ENCODE measurements at regions not wholly inside any gene's neighbourhood (a gene's known extent, or its start where the extent isn't known, plus 50 kb on each side); places are given as distances from the start of the nearest gene placed in this dataset.

DNA sequence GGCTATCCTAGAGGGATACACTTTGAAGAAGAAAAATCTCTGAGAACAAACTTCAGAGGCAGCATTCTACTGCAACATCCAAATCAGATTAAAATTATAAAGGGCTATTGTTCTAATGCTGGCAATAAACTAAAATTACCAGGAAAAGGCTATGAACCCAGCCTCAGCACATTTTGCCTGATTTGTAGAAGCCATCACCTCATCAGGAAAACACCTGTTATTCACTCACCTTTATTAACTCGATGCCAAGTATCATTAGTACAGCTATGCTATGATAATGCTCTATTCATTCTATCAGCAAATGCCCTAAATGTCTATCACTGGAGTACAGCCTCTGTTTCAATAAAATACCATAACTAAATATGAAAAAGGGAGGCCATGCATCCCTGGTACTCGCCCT, 510.2 kb downstream of the RASEF start:
- no peak for DNase-seq (ENCODE audit: low read depth)

DNA sequence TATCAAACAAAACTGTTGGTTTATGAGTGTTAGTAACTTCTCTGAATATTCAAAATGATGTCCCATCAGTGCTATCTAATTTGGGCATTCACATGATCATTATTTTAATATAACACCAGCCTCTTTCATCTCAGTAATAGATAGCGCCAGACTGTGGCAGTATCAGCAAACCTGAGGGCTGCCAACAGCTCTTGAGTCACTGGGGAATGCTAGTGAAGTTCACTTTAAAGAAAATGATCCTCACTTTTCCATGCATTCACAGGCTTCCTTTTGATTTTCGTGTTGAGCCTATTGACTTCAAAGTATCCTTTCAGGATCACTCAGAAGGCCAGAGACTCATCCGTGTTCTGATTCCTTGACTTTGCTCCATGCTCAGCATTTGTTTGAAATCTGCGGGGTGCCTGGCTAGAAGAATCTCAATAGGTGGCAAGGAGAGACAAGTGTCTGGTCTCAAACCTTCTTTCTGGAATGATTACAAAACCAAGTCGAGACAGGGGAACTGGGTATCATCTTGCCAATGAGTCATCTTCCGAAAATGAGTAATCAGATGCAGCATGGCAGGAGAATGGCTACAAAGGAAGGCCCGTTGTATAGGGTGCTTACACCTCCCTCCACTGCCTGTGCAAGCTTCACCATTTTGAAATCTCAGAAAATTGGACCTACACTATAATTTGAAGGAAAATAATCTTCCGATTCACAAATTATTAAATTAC, 509.1 kb downstream of the RASEF start:
- no peak for DNase-seq (ENCODE audit: low read depth)

DNA sequence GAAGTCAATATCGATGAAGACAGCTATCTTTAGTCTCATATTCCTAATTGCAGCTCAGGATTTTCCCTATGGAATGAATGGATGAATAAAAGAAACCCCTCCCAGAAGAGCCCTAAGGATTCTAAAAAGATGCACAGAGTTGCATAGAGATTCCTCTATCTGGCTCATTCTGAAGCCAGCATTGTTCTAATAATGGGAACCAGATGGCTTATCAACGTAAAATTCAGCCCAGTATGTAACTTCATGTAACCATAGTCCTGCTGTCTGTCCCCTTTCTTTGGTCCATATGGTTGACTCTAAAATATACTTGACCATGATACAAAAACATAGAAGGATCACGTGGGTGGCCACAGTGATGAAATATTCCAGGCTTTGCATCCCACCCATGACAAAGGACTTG, 508.6 kb downstream of the RASEF start:
- no peak for DNase-seq (ENCODE audit: low read depth)

DNA sequence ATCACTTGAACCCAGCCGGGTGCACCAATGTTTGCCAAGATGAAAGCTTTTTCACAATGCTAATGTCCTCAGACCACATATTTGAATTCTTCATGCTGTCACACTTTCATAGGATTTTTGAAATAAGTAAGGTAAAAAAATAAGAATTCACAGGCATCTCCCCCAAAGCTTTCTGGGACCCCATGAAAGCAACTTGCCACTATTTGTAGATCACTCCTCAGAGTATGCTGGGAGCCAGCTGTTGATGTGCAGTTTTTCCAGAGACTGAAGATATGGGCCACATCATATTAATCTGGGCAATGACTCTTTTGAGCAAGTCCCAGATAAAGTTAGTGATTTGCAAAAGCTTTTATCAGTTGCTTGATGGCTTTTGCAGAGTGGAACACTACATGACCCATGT, 507.9 kb downstream of the RASEF start:
- DNase-seq (ENCODE audit: low read depth) = no peak

DNA sequence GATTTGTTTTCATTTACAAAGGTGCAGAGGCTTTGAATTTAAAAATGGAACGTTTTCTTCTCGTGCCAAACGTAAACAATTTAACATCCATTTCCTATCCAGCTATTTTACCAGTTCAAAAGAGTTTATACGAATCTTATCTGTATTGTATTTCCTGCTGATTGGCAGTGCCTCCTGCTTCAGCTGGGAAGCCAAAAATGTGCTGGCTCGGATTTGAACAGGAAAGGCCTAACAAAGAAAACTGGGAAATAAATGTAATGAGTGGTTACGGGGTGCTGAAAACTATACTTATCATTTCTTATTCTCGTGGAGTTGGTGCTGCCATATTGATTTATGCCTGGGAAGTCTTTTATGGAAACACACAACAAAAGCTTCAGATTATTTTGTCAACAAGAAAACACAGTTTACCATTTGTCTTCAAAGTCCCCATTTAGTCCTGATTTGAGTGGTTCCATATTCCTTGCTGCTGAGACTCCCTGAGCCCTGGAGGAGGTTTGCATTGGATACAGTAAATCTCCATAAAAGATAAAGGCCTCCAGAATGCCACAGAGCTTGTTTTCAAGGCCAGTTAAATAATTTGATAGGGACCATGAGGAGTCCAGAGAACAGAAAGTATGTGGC, 507.4 kb downstream of the RASEF start:
- DNase-seq (ENCODE audit: low read depth) = no peak

DNA sequence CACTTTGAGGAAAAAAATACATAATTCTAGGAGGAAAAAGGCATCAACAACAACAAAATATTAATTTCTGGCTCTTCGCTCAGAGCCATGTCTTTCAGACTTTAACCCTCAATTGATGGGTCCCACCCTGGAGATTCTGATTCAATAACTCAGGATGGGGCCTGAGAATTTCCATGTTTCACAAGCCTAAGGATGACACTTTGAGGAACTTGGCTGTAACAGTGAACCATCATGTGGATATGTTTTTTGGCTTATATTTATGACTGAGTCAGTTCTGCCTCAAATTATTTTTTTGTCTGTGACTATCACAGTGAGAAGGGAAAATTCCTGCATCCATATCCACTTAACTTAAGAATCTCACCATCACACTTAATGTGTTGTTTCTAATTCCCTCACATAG, 504.6 kb downstream of the RASEF start:
- DNase-seq (ENCODE audit: low read depth) = no peak

DNA sequence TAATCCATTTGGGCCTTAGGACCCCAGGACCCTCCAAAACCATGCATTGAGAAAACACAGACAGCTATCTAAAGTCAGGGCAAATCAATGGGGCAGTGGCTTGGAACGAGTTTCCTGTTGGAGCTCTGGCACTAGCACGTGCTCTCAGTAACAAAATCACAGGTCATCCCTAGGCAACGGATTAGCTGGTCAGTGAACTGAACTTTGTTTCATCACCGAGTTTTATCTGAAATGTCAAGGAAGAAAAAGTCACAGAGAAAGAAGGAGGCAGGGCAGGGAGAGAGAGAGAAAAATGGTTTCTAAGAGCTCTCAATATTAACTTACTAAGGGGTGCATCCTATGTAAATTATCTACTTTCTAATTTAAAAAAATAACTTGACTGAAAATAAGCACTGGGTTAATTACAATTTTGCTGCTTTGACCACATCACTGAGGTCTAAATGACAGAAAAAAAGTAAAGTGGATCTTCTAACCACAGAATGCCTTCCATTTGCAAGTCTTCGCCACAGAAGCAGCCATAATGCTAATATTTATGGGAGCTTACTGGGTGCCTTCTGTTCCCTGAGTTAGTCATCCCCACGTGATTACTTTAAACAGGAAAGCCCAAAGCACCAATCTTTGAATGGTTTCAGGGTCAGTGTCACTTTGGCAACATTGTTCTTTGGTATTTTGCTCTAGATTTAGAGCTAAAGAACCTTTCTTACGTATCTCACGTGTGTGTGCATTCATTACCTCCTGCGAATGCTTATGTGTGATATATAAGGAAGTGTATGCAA, 503.9 kb downstream of the RASEF start:
- peak; percentile 11 for DNase-seq (ENCODE audit: low read depth)

DNA sequence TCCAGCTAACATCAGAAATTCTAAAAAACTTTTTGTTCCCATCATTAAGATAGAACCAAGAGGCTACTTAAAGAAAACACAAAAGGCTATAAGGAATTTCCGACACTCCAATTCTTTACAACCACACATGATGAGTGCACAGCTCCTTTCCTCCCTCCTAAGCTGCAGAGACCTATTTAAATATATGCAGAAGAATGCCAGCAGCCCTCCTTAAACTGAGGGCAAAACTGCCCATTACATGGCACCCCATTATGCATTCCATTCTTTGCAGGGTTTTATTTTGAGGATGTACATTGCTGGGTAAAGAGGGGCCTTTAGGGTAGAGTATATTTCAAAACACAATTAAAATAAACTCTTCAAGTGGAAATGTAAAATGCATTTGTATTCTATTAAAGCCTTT, 502.9 kb downstream of the RASEF start:
- DNase-seq (ENCODE audit: low read depth) = no peak

DNA sequence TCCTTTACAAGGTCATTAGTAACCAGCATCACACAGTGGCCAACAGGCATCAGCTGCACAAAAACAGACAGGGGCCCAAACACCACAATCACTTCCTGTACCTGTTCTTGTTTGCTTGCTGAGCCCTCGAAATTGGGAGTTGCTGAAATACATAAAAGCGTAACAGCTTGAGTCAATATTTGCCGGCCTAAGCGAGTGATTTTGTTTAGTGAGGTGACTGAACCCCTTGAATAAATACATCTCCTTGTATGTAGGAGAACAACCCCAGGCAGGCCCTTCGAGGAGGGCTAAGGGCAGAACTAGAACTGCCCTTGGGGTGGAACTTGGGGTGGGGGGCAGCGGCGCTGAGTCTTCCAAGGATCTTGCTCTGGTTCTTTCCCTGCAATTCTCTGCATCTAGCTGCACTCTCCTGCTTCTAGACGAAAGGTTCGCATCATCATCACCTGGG, 502.5 kb downstream of the RASEF start:
- no peak for DNase-seq (ENCODE audit: low read depth)

DNA sequence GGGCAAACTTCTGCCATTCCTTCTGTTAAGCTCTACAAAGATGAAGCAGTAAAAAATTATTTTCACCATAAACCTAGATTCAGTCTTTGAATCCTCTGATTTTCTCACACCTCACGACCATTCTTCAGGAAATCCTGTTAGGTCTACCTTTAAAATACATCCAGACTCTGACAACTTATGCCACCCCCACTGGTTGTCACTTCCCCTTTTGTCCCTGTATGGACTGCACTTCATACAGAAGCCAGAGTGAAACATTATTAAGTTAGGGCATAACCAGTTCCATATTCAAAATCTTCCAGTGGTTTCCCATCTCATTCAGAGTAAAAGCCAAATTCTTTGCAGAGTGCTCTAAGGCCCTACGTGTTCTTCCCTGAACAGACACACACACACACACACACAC, 499.8 kb downstream of the RASEF start:
- no peak for DNase-seq (ENCODE audit: low read depth)

DNA sequence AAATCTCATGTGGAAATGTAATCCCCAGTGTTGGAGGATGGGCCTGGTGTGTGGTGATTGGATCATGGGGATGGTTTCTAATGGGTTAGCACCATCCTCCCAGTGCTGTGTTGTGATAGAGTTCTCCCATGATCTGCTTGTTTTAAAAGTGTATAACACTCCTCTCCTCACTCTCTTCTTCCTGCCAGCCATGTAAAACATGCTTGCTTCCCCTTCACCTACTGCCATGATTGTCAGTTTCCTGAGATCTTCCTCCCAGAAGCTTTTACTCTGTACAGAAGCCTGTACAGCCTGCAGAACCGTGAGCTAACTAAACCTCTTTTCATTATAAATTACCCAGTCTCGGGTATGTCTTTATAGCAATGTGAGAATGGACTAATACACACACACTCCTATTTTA, 499.1 kb downstream of the RASEF start:
- DNase-seq (ENCODE audit: low read depth) = no peak

DNA sequence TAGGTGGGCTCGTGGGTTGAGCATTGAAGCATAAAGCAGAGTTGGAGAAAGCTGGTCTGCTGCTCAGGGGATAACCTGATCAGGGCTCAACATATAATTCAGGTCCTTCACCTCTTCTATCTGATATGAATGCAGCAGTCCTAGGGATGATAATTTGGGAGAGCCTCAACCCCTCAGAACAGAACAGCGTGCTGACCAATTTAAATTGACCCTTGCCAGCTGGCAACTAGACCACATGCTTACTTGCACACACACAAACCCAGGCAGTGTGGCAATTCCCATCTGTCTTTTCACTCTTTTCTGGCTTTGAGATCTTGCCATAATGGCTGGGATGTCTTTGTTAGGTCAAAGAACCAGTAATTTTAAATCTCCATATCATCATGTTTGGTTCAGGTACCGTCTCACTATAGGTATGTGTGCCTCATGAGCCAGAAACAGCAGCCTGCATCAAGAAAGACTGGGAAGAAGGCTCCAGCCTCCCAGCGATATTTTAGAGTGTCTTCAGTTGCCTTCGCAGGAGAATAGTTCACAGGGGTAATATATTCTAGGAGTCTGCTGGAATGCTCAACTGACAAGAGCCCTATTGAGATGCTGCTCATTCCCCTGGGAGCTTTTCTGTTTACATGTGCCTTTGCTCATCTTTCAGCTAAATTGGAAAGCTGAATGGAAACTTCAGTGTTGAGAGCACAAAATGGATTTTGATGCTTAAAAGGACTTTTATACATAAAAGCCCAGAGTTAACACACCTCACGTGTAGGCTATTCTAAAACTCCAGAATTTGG, 497.6 kb downstream of the RASEF start:
- no peak for DNase-seq (ENCODE audit: low read depth)

DNA sequence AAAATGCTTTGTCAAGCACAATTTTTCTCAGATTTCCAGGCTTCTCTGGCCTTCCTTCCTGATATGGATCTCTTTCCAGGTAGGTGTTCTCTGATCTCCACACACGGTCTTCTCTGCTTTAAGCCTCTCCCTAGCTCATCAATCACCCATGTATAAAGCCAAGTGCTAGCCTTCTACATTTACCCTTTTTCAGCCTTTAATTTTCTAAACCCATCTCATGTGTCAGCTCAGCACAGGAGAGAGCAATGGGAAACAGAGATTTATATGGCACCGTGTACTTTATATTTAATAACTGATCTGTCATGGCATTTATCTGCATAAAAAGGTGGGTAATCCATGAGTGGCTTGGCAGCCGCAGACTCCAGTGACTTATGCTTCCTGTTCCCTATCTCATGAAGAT, 495.0 kb downstream of the RASEF start:
- DNase-seq (ENCODE audit: low read depth) = no peak

DNA sequence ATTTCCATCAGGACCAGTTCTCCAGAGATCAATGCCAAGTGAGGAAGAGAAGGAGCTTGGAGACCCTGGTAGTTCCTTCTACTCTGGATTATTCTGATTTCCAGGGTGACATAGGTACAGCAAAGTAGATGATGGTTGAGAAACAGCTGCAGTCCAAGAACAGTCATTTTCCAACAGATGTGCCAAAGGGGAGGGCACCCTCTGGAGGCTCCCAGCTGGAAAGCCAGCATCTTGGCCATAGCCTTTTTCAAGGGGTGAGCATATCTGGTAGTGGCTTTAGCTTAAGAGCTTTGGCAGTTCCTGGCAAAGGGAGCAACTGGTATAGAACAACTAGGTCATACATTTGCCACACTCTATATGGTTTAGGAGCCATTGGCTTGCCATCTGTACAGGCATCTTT, 492.7 kb downstream of the RASEF start:
- no peak for DNase-seq (ENCODE audit: low read depth)

DNA sequence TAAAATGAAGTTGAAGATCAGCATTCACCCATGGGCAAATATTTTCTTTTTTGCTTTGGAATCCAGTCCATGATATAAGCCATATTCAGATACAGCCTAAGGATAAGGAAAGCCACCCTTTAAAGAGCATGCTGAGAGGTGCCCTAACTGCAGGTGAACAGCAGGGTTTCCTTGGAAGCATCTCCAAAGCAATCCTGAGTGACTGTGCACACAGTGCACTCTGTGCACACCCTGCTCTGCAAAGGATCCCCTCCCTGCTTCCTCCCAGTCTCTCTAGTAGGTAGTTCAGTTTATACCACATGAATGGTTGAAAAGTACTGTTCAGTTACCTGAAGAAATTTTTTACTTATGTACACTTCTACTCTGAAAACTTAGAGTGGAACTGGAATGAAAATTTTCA, 491.4 kb downstream of the RASEF start:
- no peak for DNase-seq (ENCODE audit: low read depth)

DNA sequence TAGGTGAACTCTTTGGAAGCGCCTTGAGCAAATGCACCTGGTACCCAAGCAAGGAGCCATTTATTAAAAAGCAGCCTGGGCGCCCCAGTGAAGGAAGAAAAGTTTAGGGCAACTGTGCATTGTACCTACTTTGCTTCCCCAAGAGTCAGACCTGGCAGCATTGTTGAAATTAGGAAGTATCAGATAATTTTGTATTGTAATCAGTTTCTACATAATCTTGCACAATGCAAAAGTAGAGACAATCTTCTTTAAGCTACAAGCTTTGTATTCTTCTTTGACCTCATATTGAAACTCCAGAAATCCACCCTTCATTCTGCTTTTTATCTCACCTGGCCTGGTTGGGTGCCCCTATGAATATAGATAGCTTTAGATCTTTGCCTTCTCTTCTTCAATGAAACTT, 490.8 kb downstream of the RASEF start:
- no peak for DNase-seq (ENCODE audit: low read depth)

DNA sequence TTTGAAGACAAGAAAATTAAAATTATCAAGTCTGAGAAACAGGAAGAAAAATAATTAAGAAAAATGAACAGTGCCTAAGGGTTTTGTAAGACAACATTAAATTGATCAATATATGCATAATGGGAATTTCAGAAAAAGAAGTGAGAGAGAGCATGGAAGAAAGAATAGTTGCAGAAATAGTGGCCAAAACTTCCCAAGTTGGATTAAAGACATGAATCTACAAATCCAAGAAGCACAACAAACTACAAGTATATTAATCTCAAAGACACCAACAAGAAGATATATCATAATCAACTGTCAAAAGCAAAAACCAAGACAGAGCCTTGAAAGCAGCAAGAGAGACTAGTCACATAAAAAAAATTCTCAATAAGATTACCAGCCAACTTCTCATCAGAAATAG, 488.0 kb downstream of the RASEF start:
- no peak for DNase-seq (ENCODE audit: low read depth)

DNA sequence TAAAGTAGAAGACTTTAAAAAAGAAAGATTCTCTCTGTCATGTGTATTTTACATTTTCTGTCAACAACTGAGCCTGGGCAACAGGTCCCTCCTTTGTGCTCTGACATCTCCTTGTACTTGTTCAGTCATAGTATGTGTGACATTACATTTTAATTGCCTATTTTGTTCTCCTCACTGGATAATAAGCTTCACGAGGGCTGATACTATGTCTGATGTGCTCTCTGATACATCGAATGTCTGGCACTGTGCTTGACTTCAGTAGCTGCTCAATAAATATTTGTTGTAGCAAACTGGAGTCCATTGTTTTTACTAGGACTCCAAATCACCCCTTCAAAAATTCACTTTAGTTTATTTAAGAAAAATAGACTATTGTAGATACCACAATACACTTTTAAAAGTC, 482.0 kb downstream of the RASEF start:
- DNase-seq (ENCODE audit: low read depth) = no peak

DNA sequence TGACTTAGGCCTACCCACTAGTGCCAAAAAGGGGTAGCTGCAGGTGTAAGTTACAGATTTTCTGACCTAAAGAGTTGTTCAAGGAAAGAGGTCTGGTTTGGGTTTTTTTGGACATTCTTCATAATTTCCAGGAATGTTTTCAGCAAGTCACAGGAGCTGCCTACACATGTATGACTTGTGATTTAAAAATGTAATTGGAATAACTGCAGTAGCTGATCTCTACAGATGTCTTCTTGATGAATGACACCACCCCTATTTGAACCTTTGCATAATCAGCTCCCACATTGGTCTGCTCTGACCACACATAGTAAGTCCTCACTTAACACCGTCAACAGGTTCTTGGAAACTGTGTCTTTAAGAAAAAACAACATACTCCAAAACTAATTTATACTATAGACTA, 481.4 kb downstream of the RASEF start:
- no peak for DNase-seq (ENCODE audit: low read depth)

DNA sequence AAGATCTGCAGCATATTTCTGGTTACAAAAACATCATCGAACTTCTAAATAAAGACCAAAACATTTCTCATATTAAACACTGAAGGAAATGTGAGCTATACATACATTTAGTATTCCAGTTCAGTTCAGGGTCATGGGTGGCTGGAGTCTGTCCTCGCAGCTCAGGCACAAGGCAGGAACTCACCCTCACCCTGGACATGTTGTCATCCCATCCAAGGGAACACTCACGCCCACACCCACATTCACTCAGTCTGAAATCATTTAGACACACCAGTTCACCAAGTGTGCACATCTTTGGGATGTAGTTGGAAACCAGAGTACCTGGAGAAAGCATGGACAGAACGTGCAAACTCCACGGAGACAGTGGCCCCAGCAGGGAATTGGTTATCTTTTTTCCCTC, 481.0 kb downstream of the RASEF start:
- DNase-seq (ENCODE audit: low read depth) = no peak

DNA sequence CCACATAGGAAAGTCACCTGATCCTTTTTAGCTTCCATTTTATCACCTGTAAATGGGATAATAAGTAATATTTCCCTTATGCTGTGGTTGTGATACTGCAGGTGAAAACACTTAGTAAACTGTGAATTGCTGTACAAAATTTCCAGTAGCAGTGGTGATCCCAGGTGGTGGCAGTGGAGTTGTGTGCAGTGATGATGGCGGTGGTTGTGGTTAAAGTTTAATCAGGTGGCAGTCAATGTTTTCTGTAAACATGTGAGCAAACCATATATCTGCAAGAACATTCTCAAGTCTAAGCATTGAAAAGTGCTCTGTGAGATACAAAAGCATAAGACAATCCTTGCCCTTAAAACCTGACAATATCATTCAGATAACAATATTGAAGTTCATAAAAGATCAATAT, 480.2 kb downstream of the RASEF start:
- DNase-seq (ENCODE audit: low read depth) = no peak

DNA sequence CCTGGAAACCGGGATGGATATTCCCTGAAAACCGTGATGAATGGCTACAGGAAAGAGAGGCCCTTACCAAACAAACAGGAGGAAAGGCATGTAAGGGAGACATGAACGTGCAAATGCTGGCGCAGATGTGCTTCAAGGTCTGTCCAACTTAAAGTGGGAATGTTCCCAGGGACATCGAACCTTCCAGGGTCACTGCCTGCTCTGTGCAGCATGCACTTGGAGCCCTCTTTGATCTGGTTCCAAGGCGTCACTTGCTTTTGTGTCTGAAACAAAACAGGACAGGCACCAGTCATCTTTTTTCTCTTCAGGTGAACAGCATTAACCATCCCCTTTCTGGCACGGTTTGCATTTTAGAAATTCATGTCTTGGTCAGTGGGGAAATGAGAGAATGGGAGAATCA, 479.4 kb downstream of the RASEF start:
- no peak for DNase-seq (ENCODE audit: low read depth)

Data from amniotic epithelial cell (primary cell).